ENCODE measurements at regions not wholly inside any gene's neighbourhood (a gene's known extent, or its start where the extent isn't known, plus 50 kb on each side); places are given as distances from the start of the nearest gene placed in this dataset.

GRCh38 chr10:44774676-44775401 is 136.3 kb upstream of the TMEM72 start:
- WGBS, 2 donors = 43 to 61% methylated on average over 4 of the region's 4 CpGs
- TF ChIP-seq, protein P1, sequence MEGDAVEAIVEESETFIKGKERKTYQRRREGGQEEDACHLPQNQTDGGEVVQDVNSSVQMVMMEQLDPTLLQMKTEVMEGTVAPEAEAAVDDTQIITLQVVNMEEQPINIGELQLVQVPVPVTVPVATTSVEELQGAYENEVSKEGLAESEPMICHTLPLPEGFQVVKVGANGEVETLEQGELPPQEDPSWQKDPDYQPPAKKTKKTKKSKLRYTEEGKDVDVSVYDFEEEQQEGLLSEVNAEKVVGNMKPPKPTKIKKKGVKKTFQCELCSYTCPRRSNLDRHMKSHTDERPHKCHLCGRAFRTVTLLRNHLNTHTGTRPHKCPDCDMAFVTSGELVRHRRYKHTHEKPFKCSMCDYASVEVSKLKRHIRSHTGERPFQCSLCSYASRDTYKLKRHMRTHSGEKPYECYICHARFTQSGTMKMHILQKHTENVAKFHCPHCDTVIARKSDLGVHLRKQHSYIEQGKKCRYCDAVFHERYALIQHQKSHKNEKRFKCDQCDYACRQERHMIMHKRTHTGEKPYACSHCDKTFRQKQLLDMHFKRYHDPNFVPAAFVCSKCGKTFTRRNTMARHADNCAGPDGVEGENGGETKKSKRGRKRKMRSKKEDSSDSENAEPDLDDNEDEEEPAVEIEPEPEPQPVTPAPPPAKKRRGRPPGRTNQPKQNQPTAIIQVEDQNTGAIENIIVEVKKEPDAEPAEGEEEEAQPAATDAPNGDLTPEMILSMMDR (IDR thresholded peaks at IDR 0.05) = no peak
- TF ChIP-seq POLR2A (IDR thresholded peaks at IDR 0.05) = no peak
- peak; percentile 56 to 77 (median 74) for DNase-seq
- Histone ChIP-seq H3K27me3 (no peaks in the 10 kb centered on the region), H3K27ac (peak overlapping the region; percentile 43 to 58 (median 48)), H3K36me3 (replicated peaks in 1 of 2; ENCODE audit: insufficient read depth in 1 of 2, low read depth in 2 of 2) (no peaks in the 10 kb centered on the region), H3K4me1 (peaks cover 20% of the 10 kb centered on the region), H3K9me3 (no peaks in the 10 kb centered on the region), H3K4me3 (no peak overlapping the region)
- intact Hi-C loops (cut with DNase I) = no loop called here
- peak; percentile 89 for ATAC-seq

DNA sequence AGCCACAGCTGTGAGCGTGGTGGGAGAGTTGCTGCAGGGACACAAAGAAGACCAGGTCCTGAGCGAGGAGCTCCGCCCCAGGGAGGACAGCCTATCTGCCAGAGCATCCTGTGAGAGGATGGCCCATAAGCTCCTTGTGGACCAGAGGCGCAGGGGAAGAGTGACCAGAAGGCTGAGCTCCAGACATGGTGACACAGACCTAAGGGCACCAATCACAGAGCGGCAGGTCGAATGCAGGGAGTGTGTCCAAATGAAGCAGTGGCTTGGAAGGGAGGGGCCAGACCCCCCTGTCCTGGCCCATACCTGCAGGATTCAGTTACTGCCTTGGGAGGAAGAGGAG is 135.8 kb upstream of the TMEM72 start:
- 88 to 89% methylated on average over 6 of the region's 6 CpGs for WGBS, 2 donors
- no peak overlapping the region for H3K4me3 ChIP-seq
- intact Hi-C loops (cut with DNase I) = no loop called here
- TF ChIP-seq POLR2A (IDR thresholded peaks at IDR 0.05) = no peak
- TF ChIP-seq, protein P1 (IDR thresholded peaks at IDR 0.05) = no peak
- H3K27ac ChIP-seq = peak overlapping the region; percentile 43 to 58 (median 48)
- no peaks in the 10 kb centered on the region for H3K27me3 ChIP-seq
- ATAC-seq (no peak), DNase-seq (no peak)
- no peaks in the 10 kb centered on the region for H3K36me3 ChIP-seq (replicated peaks in 1 of 2; ENCODE audit: insufficient read depth in 1 of 2, low read depth in 2 of 2)
- H3K9me3 ChIP-seq = no peaks in the 10 kb centered on the region
- peaks cover 20% of the 10 kb centered on the region for H3K4me1 ChIP-seq

DNA sequence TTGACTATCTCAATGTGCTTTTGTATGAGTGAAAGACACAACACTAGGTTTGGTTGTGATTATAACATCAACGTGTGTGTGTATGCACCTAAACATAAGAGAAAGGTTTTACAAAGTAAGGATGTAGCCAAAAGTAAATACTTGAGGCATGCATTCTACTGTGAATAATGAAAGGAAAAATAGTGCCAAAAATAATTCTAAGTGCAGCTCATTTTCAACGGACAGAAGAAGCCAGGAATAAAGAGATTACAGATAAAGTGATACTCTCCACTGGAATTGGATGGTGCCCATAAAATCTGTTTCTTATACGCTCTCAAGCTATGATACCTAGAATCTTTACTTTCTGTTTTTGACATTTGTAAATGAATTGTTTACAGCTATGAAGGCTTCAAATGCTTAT is 135.0 kb upstream of the TMEM72 start:
- Histone ChIP-seq H3K27me3 (no peaks in the 10 kb centered on the region), H3K27ac (no peak overlapping the region), H3K36me3 (replicated peaks in 1 of 2; ENCODE audit: insufficient read depth in 1 of 2, low read depth in 2 of 2) (no peaks in the 10 kb centered on the region), H3K4me1 (peaks cover 20% of the 10 kb centered on the region), H3K4me3 (no peak overlapping the region), H3K9me3 (no peaks in the 10 kb centered on the region)
- ATAC-seq = no peak
- intact Hi-C loops (cut with DNase I) = no loop called here
- TF ChIP-seq, protein P1 (IDR thresholded peaks at IDR 0.05) = no peak
- TF ChIP-seq POLR2A (IDR thresholded peaks at IDR 0.05) = no peak
- DNase-seq = no peak
- 52 to 65% methylated on average over 3 of the region's 3 CpGs for WGBS, 2 donors

- H3K9me3 ChIP-seq = no peaks in the 10 kb centered on the region
- no peak overlapping the region for H3K4me3 ChIP-seq
- no peak overlapping the region for H3K27ac ChIP-seq
- 79 to 80% methylated on average over 7 of the region's 7 CpGs for WGBS, 2 donors
- H3K4me1 ChIP-seq = peaks cover 15% of the 10 kb centered on the region
- H3K36me3 ChIP-seq (replicated peaks in 1 of 2; ENCODE audit: insufficient read depth in 1 of 2, low read depth in 2 of 2) = no peaks in the 10 kb centered on the region
- intact Hi-C loops (cut with DNase I) = no loop called here
- TF ChIP-seq POLR2A (IDR thresholded peaks at IDR 0.05) = no peak
- TF ChIP-seq, protein P1 (IDR thresholded peaks at IDR 0.05) = no peak
- no peaks in the 10 kb centered on the region for H3K27me3 ChIP-seq
- DNase-seq = no peak
- no peak for ATAC-seq
Measured at GRCh38 chr10:44779511-44779910, 131.6 kb upstream of the TMEM72 start.

- intact Hi-C loops (cut with DNase I) = no loop called here
- TF ChIP-seq, protein P1 (IDR thresholded peaks at IDR 0.05) = no peak
- TF ChIP-seq POLR2A (IDR thresholded peaks at IDR 0.05) = no peak
- Histone ChIP-seq H3K4me3 (no peak overlapping the region), H3K9me3 (no peaks in the 10 kb centered on the region), H3K27me3 (no peaks in the 10 kb centered on the region), H3K36me3 (replicated peaks in 1 of 2; ENCODE audit: insufficient read depth in 1 of 2, low read depth in 2 of 2) (no peaks in the 10 kb centered on the region), H3K27ac (no peak overlapping the region), H3K4me1 (peaks cover 5% of the 10 kb centered on the region)
- DNase-seq = no peak
- 84 to 86% methylated on average over 2 of the region's 2 CpGs for WGBS, 2 donors
- ATAC-seq = no peak
Measured at GRCh38 chr10:44780426-44780825, 130.7 kb upstream of the TMEM72 start.

All from body of pancreas (tissue), 4 donors.